NCI-H1092 (cell line): ENCODE measurements at regions not wholly inside any gene's neighbourhood (a gene's known extent, or its start where the extent isn't known, plus 50 kb on each side); places are given as distances from the start of the nearest gene placed in this dataset.
A peak's percentile ranks its signal among the peaks of the same experiment; 100 is the strongest.
"Not testable (repeated sequence)": the region's sequence is repeated elsewhere in the genome, so short reads cannot be mapped to it uniquely, and the experiment has no call there.

Experiments
- DNase-seq: peaks from one replicate; lab custom pipeline; 2025; lab: John Stamatoyannopoulos, UW

GRCh38 chr13:110809871-110810486 is 96.5 kb downstream of the ING1 start:
- DNase-seq: no peak

GRCh38 chr13:110811008-110811720 is 97.7 kb downstream of the ING1 start:
- DNase-seq: no peak

GRCh38 chr13:110811771-110812120 is 98.2 kb downstream of the ING1 start:
- DNase-seq: no peak

GRCh38 chr13:110812121-110812868 is 98.8 kb downstream of the ING1 start:
- DNase-seq: no peak

GRCh38 chr13:110812869-110813645 is 99.6 kb downstream of the ING1 start:
- DNase-seq: no peak

- DNase-seq: no peak
Observed at GRCh38 chr13:110813646-110814624, 100.4 kb downstream of the ING1 start.

GRCh38 chr13:110815471-110816204 is 99.2 kb downstream of the ANKRD10 start:
- peak; percentile 46 for DNase-seq

GRCh38 chr13:110816500-110816899 is 98.4 kb downstream of the ANKRD10 start:
- no peak for DNase-seq

- DNase-seq: no peak
Observed at GRCh38 chr13:110817143-110817542, 97.7 kb downstream of the ANKRD10 start.

GRCh38 chr13:110818747-110819146 is 96.1 kb downstream of the ANKRD10 start:
- DNase-seq: no peak

- peak; percentile 80 for DNase-seq
Observed at GRCh38 chr13:110819203-110820014, 95.5 kb downstream of the ANKRD10 start.

- DNase-seq: peak; percentile 66
Observed at GRCh38 chr13:110820322-110820721, 94.5 kb downstream of the ANKRD10 start.

GRCh38 chr13:110821837-110822668 is 92.8 kb downstream of the ANKRD10 start:
- not testable (repeated sequence) for DNase-seq

GRCh38 chr13:110822669-110822945 is 92.3 kb downstream of the ANKRD10 start:
- DNase-seq: no peak

GRCh38 chr13:110824702-110825300 is 90.1 kb downstream of the ANKRD10 start:
- DNase-seq: no peak

GRCh38 chr13:110825516-110825915 is 89.4 kb downstream of the ANKRD10 start:
- DNase-seq: no peak

- no peak for DNase-seq
Observed at GRCh38 chr13:110826101-110826500, 88.8 kb downstream of the ANKRD10 start.

GRCh38 chr13:110826861-110827672 is 87.8 kb downstream of the ANKRD10 start:
- DNase-seq: peak; percentile 58
